Epithelial cell of esophagus (primary cell): ENCODE measurements at regions not wholly inside any gene's neighbourhood (a gene's known extent, or its start where the extent isn't known, plus 50 kb on each side); places are given as distances from the start of the nearest gene placed in this dataset.
"Not testable (repeated sequence)": the region's sequence is repeated elsewhere in the genome, so short reads cannot be mapped to it uniquely, and the experiment has no call there.

Experiments
- DNase-seq: peaks from one replicate; pipeline ENCODE4 v3.0.0; 2010; ENCODE audit warnings: low read depth
- H3K4me3 ChIP-seq: 2 replicates; pipeline ENCODE4 v1.5.1; 2011; ENCODE audit warnings: mild to moderate bottlenecking, low read length, control low read depth
- CTCF ChIP-seq: IDR thresholded peaks from 2 replicates; pipeline ENCODE4 v1.5.1; 2011; ENCODE audit warnings: low read depth, mild to moderate bottlenecking, low read length, control low read depth, inconsistent platforms; ENCODE audit not compliant: insufficient read depth; ENCODE audit errors: missing control alignments

- no peak overlapping the region for H3K4me3 ChIP-seq
- no peak for DNase-seq
- no peak for TF ChIP-seq CTCF
Observed at GRCh38 chrY:7496001-7496400, 584.4 kb upstream of the AMELY start.

GRCh38 chrY:7484455-7485285 is 573.1 kb upstream of the AMELY start:
- not testable (repeated sequence) for DNase-seq, H3K4me3 ChIP-seq

- no peak for TF ChIP-seq CTCF
- H3K4me3 ChIP-seq = no peak overlapping the region
- no peak for DNase-seq
Observed at GRCh38 chrY:7471976-7472375, 560.4 kb upstream of the AMELY start.

- no peak for TF ChIP-seq CTCF
- no peak for DNase-seq
- no peak overlapping the region for H3K4me3 ChIP-seq
Observed at GRCh38 chrY:7470037-7470436, 558.5 kb upstream of the AMELY start.

GRCh38 chrY:7468951-7469745 is 557.6 kb upstream of the AMELY start:
- H3K4me3 ChIP-seq = no peak overlapping the region
- DNase-seq = peak; percentile 64
- no peak for TF ChIP-seq CTCF

- H3K4me3 ChIP-seq = no peak overlapping the region
- no peak for TF ChIP-seq CTCF
- DNase-seq = peak; percentile 54
Observed at GRCh38 chrY:7467796-7468520, 556.4 kb upstream of the AMELY start.

GRCh38 chrY:7465185-7465621 is 553.7 kb upstream of the AMELY start:
- no peak for TF ChIP-seq CTCF
- peak; percentile 63 for DNase-seq
- H3K4me3 ChIP-seq = no peak overlapping the region
